SH-SY5Y (cell line): ENCODE measurements at regions not wholly inside any gene's neighbourhood (a gene's known extent, or its start where the extent isn't known, plus 50 kb on each side); places are given as distances from the start of the nearest gene placed in this dataset.

Experiments used
- GATA2 ChIP-seq: IDR thresholded peaks from 2 replicates; pipeline ENCODE4 v1.6.1; 2011; ENCODE audit warnings: mild to moderate bottlenecking, low read depth, low read length
- GATA3 ChIP-seq: IDR thresholded peaks from 2 replicates; pipeline ENCODE4 v1.6.1; 2011; ENCODE audit warnings: low read depth, mild to moderate bottlenecking, low read length, moderate library complexity

DNA sequence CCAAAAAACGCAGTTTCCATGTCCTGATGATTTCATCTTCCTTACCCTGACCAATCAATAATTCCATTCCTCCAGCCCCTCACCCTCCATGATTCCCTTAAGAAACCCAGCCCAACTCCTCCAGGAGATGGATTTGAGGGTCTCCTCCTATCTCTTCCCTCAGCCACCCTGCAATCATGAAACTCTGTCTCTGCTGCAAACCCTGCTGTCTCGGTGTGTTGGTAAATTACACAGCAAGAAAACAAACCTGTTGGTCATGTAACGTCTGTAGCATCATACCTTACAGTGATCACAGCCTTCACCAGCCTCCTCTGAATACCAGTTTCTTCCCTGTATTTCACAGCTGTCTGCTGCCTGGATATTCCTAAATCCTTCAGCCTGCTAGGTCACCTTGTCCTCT is 300.7 kb upstream of the NEBL start:
- TF ChIP-seq GATA2: no peak
- TF ChIP-seq GATA3: no peak
